CD4-positive, alpha-beta T cell treated with Interleukin-1 beta for 1 hour (primary cell): ENCODE measurements at regions not wholly inside any gene's neighbourhood (a gene's known extent, or its start where the extent isn't known, plus 50 kb on each side); places are given as distances from the start of the nearest gene placed in this dataset.
"Not testable (repeated sequence)": the region's sequence is repeated elsewhere in the genome, so short reads cannot be mapped to it uniquely, and the experiment has no call there.

Experiments used
- DNase-seq, 2 donors: peaks; one replicate each; pipeline ENCODE4 v3.0.0-alpha.2; 2020 to 2022

DNA sequence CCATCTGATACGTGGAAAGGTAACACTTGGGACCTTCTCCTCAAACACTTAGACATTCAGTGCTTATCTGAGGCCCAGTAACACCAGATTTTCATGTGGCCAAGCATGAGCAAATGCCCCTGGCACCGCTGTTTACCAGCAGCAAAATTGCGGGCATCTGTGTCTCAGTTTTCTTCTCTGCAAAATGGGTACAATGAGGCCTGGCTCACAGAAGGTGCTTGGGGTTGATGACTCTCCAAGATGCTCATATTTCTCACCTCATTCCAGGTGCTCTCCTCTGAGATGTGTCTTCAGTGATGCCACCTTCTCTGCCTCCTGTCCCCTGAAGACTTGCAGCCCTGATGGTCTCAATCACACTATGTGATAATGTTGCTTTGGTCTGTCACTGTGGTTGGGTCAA lies 321.7 kb downstream of the TSN start:
- DNase-seq, result no peak

- DNase-seq, result no peak
These were observed 322.3 kb downstream of the TSN start for GRCh38 chr2:122077771-122078170.

- DNase-seq, result no peak
These were observed 323.0 kb downstream of the TSN start for GRCh38 chr2:122078451-122078850.

- DNase-seq, result no peak
These were observed 324.4 kb downstream of the TSN start for GRCh38 chr2:122079844-122080243.

- DNase-seq, result no peak
These were observed 324.9 kb downstream of the TSN start for GRCh38 chr2:122080316-122080715.

- DNase-seq, result no peak
These were observed 325.4 kb downstream of the TSN start for GRCh38 chr2:122080871-122081270.

DNA sequence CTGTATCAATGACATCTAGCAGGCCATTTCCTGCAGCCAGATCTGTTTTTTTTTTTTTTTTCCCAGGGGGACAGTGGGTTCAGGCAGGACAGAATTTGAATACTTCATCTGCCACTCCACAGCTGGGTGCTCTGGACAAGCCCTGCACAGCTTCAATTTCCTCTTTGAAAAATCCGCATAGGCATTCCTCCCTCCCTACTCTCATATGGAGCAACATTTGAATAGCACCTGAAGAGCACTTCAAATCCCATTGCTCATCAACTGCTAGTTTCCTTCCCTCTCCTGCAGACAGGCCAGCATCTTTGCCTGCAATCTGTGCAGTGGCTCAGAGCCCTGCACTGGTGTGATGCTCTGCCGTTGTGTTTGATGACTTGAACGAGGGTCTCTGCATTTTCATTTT lies 326.3 kb downstream of the TSN start:
- DNase-seq, result no peak

- DNase-seq, result no peak
These were observed 328.0 kb downstream of the TSN start for GRCh38 chr2:122083256-122084048.

- not testable (repeated sequence) for DNase-seq
These were observed 330.2 kb downstream of the TSN start for GRCh38 chr2:122085672-122086071.

DNA sequence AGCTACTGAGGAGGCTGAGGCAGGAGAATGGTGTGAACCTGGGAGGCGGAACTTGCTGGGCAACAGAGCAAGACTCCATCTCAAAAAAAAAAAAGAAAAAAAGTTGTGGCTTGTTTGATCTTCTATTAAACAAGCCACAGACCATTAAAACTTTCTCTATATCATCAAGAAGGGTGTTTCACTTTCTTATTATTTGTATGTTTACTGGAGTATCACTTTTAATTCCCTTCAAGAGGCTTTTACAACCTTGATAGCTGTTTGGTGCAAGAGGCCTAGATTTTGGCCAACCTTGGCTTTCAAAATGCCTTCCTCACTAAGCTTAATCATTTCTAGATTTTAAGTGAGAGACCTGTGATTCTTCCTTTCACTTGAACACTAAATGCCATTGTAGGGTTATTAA lies 339.1 kb downstream of the TSN start:
- DNase-seq, result no peak

DNA sequence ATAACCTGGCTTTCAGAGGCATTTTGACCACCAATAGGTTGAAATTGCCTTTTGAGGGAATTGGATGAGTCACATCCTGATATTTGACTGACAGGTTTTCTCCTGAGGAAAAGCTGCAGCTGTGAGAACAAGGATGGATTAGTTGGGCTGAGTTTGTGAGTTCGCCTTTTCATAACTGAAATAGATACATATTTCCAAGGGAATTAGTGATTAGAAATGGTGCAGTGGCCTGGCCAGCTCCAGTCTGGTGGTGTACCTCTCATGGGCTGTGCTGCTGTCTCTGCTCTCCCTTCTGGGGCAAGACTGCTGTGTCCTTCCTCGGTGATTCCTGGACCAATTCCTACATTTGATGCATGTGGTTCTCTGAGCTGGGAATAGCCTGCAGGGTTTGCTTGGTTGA lies 341.3 kb downstream of the TSN start:
- no peak for DNase-seq

- no peak for DNase-seq
These were observed 342.9 kb downstream of the TSN start for GRCh38 chr2:122098306-122098705.

DNA sequence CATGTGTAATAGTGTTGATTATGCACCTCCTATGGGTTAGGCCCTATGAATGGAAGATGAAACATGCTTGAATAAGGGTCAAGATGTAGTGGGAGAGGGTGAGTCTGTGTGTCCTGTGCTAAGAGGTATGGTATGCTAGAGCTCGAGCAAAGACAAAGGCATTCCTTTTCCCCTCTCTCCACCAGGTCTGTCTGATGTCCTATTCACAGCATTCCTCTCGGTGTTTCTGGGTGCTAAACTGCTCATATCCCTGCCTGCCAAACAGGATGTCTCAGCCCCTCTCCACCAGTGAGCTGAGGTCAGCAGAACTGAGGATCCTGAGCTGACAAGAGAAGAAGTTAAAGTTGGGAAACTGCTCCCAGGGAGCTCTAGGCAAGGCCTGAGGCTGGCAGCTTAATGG lies 344.9 kb downstream of the TSN start:
- no peak for DNase-seq

DNA sequence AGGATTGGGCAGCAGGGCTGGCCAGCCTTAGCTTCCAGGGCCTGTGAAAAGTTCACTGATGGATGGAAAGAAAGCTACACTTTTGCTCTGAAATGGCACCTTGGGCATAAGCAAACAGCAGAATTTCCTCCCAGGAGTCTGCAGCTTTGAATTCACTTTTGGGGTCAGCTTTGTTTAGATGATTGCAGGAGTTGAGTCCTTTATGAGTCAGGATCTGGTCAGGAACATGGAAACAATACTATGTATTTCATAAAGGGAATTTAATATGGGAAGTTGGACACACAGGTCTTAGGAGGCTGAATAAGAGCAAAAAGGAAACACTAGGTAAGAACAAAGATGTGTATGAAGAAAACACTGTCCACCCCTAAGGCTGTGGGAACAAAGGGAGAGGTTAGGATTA lies 345.3 kb downstream of the TSN start:
- DNase-seq, result no peak

- DNase-seq, result no peak
These were observed 345.9 kb downstream of the TSN start for GRCh38 chr2:122101319-122101718.

DNA sequence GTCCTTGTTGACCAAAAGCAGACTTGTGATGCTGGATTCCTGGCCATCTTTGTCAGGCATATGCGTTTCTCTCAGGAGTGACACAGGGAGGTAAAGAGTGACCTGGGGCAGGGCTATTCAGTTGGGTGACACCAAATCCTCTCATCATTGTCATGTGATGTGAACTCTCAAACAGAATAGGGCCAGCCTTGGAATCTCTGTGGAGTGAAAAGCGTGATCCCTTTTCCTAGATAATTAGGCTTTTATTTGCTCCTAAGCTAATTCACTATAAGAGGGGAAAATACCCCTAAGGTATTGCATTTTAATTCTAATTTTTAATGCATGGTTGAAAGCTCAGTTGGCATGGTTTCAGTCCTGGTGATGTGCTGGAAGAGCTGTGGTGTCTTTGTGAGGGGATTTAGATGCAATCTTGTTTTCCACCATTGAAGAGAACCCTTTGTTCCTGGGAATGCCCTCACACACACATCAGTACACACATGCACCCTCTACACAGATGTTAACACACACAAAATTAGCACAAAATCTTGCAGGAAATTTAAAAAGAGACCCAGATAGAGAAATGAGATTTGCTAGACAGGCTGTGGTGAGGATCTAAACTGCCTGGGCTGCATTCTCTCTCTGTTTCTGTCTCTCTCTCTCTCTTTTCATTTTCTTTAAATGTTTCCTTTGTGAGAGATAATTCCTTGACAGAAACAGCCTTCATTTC lies 349.9 kb downstream of the TSN start:
- no peak for DNase-seq

DNA sequence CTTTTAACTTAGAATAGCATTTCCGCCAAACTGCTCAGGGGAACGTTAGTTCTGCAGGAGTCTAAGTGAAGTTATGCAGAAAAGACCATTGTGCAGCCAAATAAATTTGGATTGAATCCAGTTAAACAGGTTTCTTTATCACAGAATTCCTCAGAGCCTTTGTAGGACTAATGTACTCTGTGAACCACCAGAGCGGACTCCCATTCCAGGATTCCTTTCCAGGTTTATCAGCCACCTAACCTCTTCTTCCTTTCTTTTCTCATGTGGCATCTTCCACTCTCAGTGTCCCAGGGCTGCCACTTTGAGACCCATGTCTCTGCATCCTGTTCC lies 350.4 kb downstream of the TSN start:
- DNase-seq, result no peak

DNA sequence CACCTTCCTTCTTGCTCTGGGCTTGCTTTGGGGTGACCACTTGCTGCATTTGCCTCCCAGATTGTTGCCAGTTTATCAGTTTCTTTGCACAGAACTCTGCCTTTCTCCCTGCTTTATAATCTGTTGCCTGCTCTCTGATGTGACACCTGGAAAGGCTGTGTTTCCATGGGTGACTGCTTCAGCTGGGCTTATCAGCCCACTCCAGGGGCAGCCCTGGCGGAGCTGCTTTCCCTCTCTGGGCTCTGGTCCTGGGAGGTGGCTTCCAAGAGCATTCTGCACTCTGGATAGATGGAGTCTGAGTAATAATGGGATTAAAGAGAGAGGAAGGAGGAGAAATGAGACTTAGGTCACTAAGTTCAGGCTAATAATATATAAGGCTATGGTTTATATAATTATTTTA lies 352.7 kb downstream of the TSN start:
- DNase-seq, result no peak

DNA sequence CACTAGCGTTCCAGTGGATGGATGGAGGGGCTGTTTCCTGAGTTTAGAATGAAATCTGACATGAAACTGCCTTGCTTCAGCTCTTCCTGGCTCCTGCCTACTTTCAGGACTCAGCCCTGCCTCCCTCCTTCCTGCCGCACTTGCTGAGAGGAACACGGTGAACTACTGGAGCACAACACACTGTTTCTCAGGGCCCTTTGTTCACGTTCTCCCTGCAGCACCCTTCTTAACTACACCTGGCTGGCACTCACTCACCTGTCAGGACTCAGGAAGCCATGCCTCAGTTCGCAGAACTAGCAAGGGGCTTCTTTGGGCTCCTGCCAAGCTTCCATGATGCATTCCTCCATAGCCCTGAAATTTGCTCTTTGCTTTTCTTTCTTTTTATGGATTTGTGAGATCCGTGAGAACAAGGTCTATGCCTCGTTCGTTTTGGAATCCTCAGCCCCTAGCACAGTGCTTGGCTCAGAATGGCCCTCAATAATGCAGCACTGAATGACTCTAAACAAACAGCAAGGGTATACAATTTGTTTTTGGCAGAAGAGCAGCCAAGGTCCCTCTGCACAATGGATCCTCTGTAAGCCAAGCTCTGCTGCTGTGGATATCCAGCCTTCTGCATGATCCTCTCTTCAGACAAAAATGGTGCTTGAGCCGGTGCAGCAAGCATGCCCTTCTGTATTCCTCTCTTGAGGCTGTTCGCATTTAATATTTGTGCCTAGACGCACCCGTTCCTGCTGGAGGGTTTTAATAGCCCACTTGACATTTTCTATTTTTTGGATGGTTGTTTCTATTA lies 357.0 kb downstream of the TSN start:
- no peak for DNase-seq

DNA sequence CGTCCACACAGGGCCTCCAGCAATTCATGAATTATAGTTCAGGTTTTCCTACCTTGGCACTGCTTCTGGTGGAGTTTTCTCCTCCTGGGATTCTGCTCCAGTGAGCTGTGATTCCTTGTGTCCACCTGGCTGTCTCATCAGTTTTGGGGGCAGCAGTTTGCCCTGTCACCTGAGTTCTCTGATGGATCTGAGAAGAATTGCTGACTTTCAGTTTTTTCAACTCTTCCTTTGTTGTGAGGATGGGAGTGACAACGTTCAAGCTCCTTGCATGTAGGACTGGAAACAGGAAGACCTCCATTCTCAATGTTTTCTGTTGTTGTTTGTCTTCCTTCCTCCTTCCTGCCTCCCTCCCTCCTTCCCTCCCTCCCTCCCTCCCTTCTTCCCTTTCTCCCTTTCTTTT lies 359.0 kb downstream of the TSN start:
- DNase-seq, result no peak

DNA sequence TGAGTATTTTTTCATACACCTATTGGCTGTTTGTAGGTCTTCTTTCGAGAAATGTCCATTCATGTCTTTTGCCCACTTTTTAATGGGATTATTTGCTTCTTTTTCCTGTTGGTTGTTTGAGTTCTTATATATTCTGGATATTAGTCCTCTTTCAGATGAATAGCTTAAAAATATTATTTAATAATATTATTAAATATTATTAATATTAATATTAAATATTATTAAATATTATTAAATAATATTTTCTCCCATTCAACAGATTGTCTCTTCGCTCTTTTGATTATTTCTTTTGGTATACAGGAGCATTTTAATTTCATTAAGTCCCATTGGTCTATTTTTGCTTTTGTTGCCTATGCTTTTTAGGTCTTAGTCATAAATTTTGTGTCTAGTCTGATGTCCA lies 361.9 kb downstream of the TSN start:
- no peak for DNase-seq

GRCh38 chr2:122129399-122129798 lies 373.9 kb downstream of the TSN start:
- no peak for DNase-seq

- DNase-seq, result no peak
These were observed 376.8 kb downstream of the TSN start for GRCh38 chr2:122132147-122132691.
